HG03558 (cell line): ENCODE measurements at regions not wholly inside any gene's neighbourhood (a gene's known extent, or its start where the extent isn't known, plus 50 kb on each side); places are given as distances from the start of the nearest gene placed in this dataset.
"Not testable (repeated sequence)": the region's sequence is repeated elsewhere in the genome, so short reads cannot be mapped to it uniquely, and the experiment has no call there.

Experiments
- ATAC-seq: cut with Tn5 transposase; IDR thresholded peaks from one replicate; pipeline ENCODE4 v1.9.1; 2021; ENCODE audit warnings: moderate number of reproducible peaks; ENCODE audit not compliant: unreplicated experiment; ENCODE audit errors: extremely low read depth

- ATAC-seq, result no peak
Measured at GRCh38 chr1:116290085-116290705, 82.8 kb upstream of the ATP1A1 start.

GRCh38 chr1:116291024-116291423 is 82.0 kb upstream of the ATP1A1 start:
- ATAC-seq, result no peak

- ATAC-seq, result no peak
Measured at GRCh38 chr1:116292929-116293725, 79.9 kb upstream of the ATP1A1 start.

GRCh38 chr1:116297495-116298212 is 75.4 kb upstream of the ATP1A1 start:
- ATAC-seq, result no peak

GRCh38 chr1:116298213-116298579 is 74.8 kb upstream of the ATP1A1 start:
- ATAC-seq, result not testable (repeated sequence)

- ATAC-seq, result no peak
Measured at GRCh38 chr1:116298746-116299145, 74.3 kb upstream of the ATP1A1 start.

- ATAC-seq, result no peak
Measured at GRCh38 chr1:116299248-116299647, 73.8 kb upstream of the ATP1A1 start.

GRCh38 chr1:116302281-116302680 is 70.8 kb upstream of the ATP1A1 start:
- no peak for ATAC-seq

- ATAC-seq, result no peak
Measured at GRCh38 chr1:116306102-116306501, 66.9 kb upstream of the ATP1A1 start.

- no peak for ATAC-seq
Measured at GRCh38 chr1:116306840-116307442, 66.1 kb upstream of the ATP1A1 start.

GRCh38 chr1:116308276-116308675 is 64.8 kb upstream of the ATP1A1 start:
- ATAC-seq, result no peak

GRCh38 chr1:116309090-116309870 is 63.8 kb upstream of the ATP1A1 start:
- no peak for ATAC-seq

GRCh38 chr1:116310180-116310579 is 62.9 kb upstream of the ATP1A1 start:
- no peak for ATAC-seq

- ATAC-seq, result no peak
Measured at GRCh38 chr1:116311193-116311592, 61.9 kb upstream of the ATP1A1 start.

GRCh38 chr1:116311756-116312680 is 61.0 kb upstream of the ATP1A1 start:
- no peak for ATAC-seq

- ATAC-seq, result no peak
Measured at GRCh38 chr1:116312681-116313069, 60.4 kb upstream of the ATP1A1 start.

- ATAC-seq, result no peak
Measured at GRCh38 chr1:116313776-116314175, 59.3 kb upstream of the ATP1A1 start.

GRCh38 chr1:116314305-116314919 is 58.6 kb upstream of the ATP1A1 start:
- no peak for ATAC-seq

- ATAC-seq, result no peak
Measured at GRCh38 chr1:116316373-116316772, 56.7 kb upstream of the ATP1A1 start.
